ENCODE measurements at regions not wholly inside any gene's neighbourhood (a gene's known extent, or its start where the extent isn't known, plus 50 kb on each side); places are given as distances from the start of the nearest gene placed in this dataset.

DNA sequence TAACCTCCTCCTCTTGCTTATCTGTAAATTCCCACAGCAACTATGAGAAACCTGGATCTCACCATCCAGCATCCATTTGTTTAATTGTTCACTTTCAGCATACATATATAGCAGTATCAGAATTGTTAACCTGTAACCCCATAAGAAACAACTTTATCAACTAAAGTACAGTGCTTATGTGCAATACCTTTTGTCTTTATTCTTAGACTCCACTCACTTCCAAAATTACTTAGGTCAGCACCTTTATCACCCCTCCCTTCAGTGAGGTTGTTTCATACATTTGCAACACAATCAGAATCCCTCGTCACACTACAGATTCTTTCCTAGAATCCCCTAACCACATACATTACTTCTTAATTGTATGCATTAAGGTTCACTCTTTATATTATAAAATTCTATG lies 225.9 kb upstream of the NCKAP5 start:
- no peak for DNase-seq
- CTCF ChIA-PET: no interaction called here
- Histone ChIP-seq H3K4me3 (ENCODE audit: low read depth, low read length) (no peak overlapping the region), H3K27me3 (replicated peaks; ENCODE audit: control insufficient read depth, insufficient read depth, low read length) (no peaks in the 10 kb centered on the region), H3K4me1 (no peaks in the 10 kb centered on the region), H3K36me3 (ENCODE audit: control insufficient read depth, insufficient read depth, low read length) (no peaks in the 10 kb centered on the region), H3K9me3 (peaks cover 19% of the 10 kb centered on the region; the same call in 1 of the 2 replicates)
- POLR2A ChIA-PET: no interaction called here
- Mint-ChIP-seq H3K4me1 (ENCODE audit: low read depth, unreplicated experiment) (no peaks in the 10 kb centered on the region), H3K36me3 (ENCODE audit: insufficient read depth, unreplicated experiment) (no peaks in the 10 kb centered on the region), H3K4me3 (ENCODE audit: unreplicated experiment) (no peak overlapping the region), H3K9me3 (ENCODE audit: unreplicated experiment) (peaks cover 29% of the 10 kb centered on the region), H3K27me3 (ENCODE audit: insufficient read depth, unreplicated experiment) (peaks cover 1% of the 10 kb centered on the region), H3K27ac (ENCODE audit: unreplicated experiment) (no peak overlapping the region)
- no TSS peak for BruUV-seq (replicated peaks)
- no peak for TF ChIP-seq CTCF (IDR thresholded peaks at IDR 0.05; ENCODE audit: insufficient read depth in 1 of 2, low read depth in 1 of 2, low read length in 1 of 2, severe bottlenecking in 1 of 2, unreplicated experiment in 1 of 2)
- intact Hi-C loops (cut with micrococcal nuclease; ENCODE audit: unreplicated experiment): no loop called here

GRCh38 chr2:133801946-133802345 lies 233.7 kb upstream of the NCKAP5 start:
- POLR2A ChIA-PET: no interaction called here
- Mint-ChIP-seq H3K36me3 (ENCODE audit: insufficient read depth, unreplicated experiment) (no peaks in the 10 kb centered on the region), H3K27ac (ENCODE audit: unreplicated experiment) (no peak overlapping the region), H3K27me3 (ENCODE audit: insufficient read depth, unreplicated experiment) (no peaks in the 10 kb centered on the region), H3K4me1 (ENCODE audit: low read depth, unreplicated experiment) (no peaks in the 10 kb centered on the region), H3K4me3 (ENCODE audit: unreplicated experiment) (no peak overlapping the region), H3K9me3 (ENCODE audit: unreplicated experiment) (peaks cover under 1% of the 10 kb centered on the region)
- Histone ChIP-seq H3K36me3 (ENCODE audit: control insufficient read depth, insufficient read depth, low read length) (no peaks in the 10 kb centered on the region), H3K9me3 (peaks cover 8% of the 10 kb centered on the region; the same call in 1 of the 2 replicates), H3K4me1 (no peaks in the 10 kb centered on the region), H3K4me3 (ENCODE audit: low read depth, low read length) (no peak overlapping the region), H3K27me3 (replicated peaks; ENCODE audit: control insufficient read depth, insufficient read depth, low read length) (no peaks in the 10 kb centered on the region; the same call in 1 of the 2 replicates)
- CTCF ChIA-PET: no interaction called here
- TF ChIP-seq CTCF (IDR thresholded peaks at IDR 0.05; ENCODE audit: insufficient read depth in 1 of 2, low read depth in 1 of 2, low read length in 1 of 2, severe bottlenecking in 1 of 2, unreplicated experiment in 1 of 2): no peak
- no TSS peak for BruUV-seq (replicated peaks)
- intact Hi-C loops (cut with micrococcal nuclease; ENCODE audit: unreplicated experiment): no loop called here
- no peak for DNase-seq

GRCh38 chr2:133802409-133803039 lies 234.3 kb upstream of the NCKAP5 start:
- H3K4me3 Mint-ChIP-seq (ENCODE audit: unreplicated experiment): no peak overlapping the region
- BruUV-seq (replicated peaks): no TSS peak
- CTCF ChIA-PET: no interaction called here
- Histone ChIP-seq H3K4me3 (ENCODE audit: low read depth, low read length) (no peak overlapping the region), H3K9me3 (peaks cover 2% of the 10 kb centered on the region; the same call in 1 of the 2 replicates), H3K27me3 (replicated peaks; ENCODE audit: control insufficient read depth, insufficient read depth, low read length) (no peaks in the 10 kb centered on the region; the same call in 1 of the 2 replicates), H3K36me3 (ENCODE audit: control insufficient read depth, insufficient read depth, low read length) (no peaks in the 10 kb centered on the region), H3K4me1 (no peaks in the 10 kb centered on the region)
- no peaks in the 10 kb centered on the region for H3K27me3 Mint-ChIP-seq (ENCODE audit: insufficient read depth, unreplicated experiment)
- no peak overlapping the region for H3K27ac Mint-ChIP-seq (ENCODE audit: unreplicated experiment)
- no peaks in the 10 kb centered on the region for H3K36me3 Mint-ChIP-seq (ENCODE audit: insufficient read depth, unreplicated experiment)
- TF ChIP-seq CTCF (IDR thresholded peaks at IDR 0.05; ENCODE audit: insufficient read depth in 1 of 2, low read depth in 1 of 2, low read length in 1 of 2, severe bottlenecking in 1 of 2, unreplicated experiment in 1 of 2): no peak
- intact Hi-C loops (cut with micrococcal nuclease; ENCODE audit: unreplicated experiment): no loop called here
- no peaks in the 10 kb centered on the region for H3K9me3 Mint-ChIP-seq (ENCODE audit: unreplicated experiment)
- DNase-seq: no peak
- H3K4me1 Mint-ChIP-seq (ENCODE audit: low read depth, unreplicated experiment): no peaks in the 10 kb centered on the region
- POLR2A ChIA-PET: no interaction called here
